ENCODE measurements at regions not wholly inside any gene's neighbourhood (a gene's known extent, or its start where the extent isn't known, plus 50 kb on each side); places are given as distances from the start of the nearest gene placed in this dataset.

DNA sequence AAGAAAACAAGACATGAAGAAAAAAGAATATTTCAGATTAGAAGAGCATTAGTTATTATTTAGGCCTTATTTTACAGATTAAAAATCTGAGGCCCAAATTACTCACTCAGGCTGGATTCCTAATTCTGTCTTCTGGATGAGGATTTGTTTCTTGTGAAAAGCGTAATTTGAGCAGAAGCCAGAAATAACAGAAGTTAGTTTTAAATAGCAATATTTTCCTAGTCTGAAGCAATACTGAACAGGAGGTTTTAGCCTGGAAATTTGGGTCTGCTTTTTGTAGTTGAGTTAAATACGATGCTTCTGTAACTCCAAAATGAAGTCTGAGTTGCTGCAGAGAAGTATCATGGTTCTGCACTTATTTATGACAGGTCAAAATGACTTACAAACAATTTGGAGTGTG lies 124.9 kb downstream of the RTL3 start:
- no peaks in the 10 kb centered on the region for H3K36me3 ChIP-seq (ENCODE audit: insufficient read depth, low read length, poor library complexity, severe bottlenecking)
- BruUV-seq (replicated peaks), result no TSS peak
- POLR2A ChIA-PET (ENCODE audit: low non-redundant PET), result no interaction called here
- no peaks in the 10 kb centered on the region for H3K9me3 ChIP-seq (ENCODE audit: low read depth, low read length, poor library complexity, severe bottlenecking)
- intact Hi-C loops (cut with micrococcal nuclease; ENCODE audit: unreplicated experiment), result no loop called here
- H3K27ac ChIP-seq (ENCODE audit: low read depth, low read length, poor library complexity, severe bottlenecking), result no peak overlapping the region
- H3K4me1 ChIP-seq (ENCODE audit: insufficient read depth, low read length, poor library complexity, severe bottlenecking), result no peaks in the 10 kb centered on the region
- H3K27me3 ChIP-seq (replicated peaks; ENCODE audit: insufficient read depth, low read depth, low read length, poor library complexity), result no peaks in the 10 kb centered on the region
- CTCF ChIA-PET, result no interaction called here
- DNase-seq (ENCODE audit: low spot score), result no peak
- TF ChIP-seq EZH2 (IDR thresholded peaks at IDR 0.05; ENCODE audit: borderline replicate concordance, low read depth, low read length, poor library complexity, severe bottlenecking), result no peak
- TF ChIP-seq, protein P1, sequence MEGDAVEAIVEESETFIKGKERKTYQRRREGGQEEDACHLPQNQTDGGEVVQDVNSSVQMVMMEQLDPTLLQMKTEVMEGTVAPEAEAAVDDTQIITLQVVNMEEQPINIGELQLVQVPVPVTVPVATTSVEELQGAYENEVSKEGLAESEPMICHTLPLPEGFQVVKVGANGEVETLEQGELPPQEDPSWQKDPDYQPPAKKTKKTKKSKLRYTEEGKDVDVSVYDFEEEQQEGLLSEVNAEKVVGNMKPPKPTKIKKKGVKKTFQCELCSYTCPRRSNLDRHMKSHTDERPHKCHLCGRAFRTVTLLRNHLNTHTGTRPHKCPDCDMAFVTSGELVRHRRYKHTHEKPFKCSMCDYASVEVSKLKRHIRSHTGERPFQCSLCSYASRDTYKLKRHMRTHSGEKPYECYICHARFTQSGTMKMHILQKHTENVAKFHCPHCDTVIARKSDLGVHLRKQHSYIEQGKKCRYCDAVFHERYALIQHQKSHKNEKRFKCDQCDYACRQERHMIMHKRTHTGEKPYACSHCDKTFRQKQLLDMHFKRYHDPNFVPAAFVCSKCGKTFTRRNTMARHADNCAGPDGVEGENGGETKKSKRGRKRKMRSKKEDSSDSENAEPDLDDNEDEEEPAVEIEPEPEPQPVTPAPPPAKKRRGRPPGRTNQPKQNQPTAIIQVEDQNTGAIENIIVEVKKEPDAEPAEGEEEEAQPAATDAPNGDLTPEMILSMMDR (conservative IDR thresholded peaks at IDR 0.05; ENCODE audit: low read depth, low read length), result no peak
- no peak overlapping the region for H3K4me3 ChIP-seq (ENCODE audit: low read depth, low read length, poor library complexity, severe bottlenecking)

GRCh38 chrX:78532363-78532762 lies 126.8 kb downstream of the RTL3 start:
- DNase-seq (ENCODE audit: low spot score), result no peak
- H3K9me3 ChIP-seq (ENCODE audit: low read depth, low read length, poor library complexity, severe bottlenecking), result no peaks in the 10 kb centered on the region
- CTCF ChIA-PET, result no interaction called here
- intact Hi-C loops (cut with micrococcal nuclease; ENCODE audit: unreplicated experiment), result no loop called here
- H3K4me1 ChIP-seq (ENCODE audit: insufficient read depth, low read length, poor library complexity, severe bottlenecking), result no peaks in the 10 kb centered on the region
- POLR2A ChIA-PET (ENCODE audit: low non-redundant PET), result no interaction called here
- no peaks in the 10 kb centered on the region for H3K36me3 ChIP-seq (ENCODE audit: insufficient read depth, low read length, poor library complexity, severe bottlenecking)
- TF ChIP-seq, protein P1 (conservative IDR thresholded peaks at IDR 0.05; ENCODE audit: low read depth, low read length), result no peak
- TF ChIP-seq EZH2 (IDR thresholded peaks at IDR 0.05; ENCODE audit: borderline replicate concordance, low read depth, low read length, poor library complexity, severe bottlenecking), result no peak
- H3K4me3 ChIP-seq (ENCODE audit: low read depth, low read length, poor library complexity, severe bottlenecking), result no peak overlapping the region
- H3K27ac ChIP-seq (ENCODE audit: low read depth, low read length, poor library complexity, severe bottlenecking), result no peak overlapping the region
- BruUV-seq (replicated peaks), result no TSS peak
- no peaks in the 10 kb centered on the region for H3K27me3 ChIP-seq (replicated peaks; ENCODE audit: insufficient read depth, low read depth, low read length, poor library complexity)

DNA sequence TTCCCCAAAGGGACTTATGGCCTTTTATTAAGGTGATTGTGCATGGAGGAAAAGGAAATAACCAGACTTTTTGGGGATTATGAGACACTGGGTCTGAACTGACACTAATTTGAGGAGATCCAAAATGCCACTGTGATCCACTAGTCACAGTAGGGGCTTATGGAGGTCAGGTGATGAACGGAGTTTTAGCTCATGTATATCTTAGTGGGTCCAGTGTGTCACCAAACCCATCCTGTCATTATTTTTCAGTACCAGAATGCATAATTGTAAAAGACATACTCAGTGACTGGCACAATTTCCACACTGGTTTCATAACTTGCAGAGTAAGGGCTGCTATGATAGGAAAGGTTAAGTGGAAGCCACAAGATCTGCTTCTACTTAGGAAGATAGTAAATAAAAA lies 131.3 kb downstream of the RTL3 start:
- ChIA-PET POLR2A (ENCODE audit: low non-redundant PET) (no interaction called here), CTCF (no interaction called here)
- H3K4me3 ChIP-seq (ENCODE audit: low read depth, low read length, poor library complexity, severe bottlenecking), result no peak overlapping the region
- no peaks in the 10 kb centered on the region for H3K4me1 ChIP-seq (ENCODE audit: insufficient read depth, low read length, poor library complexity, severe bottlenecking)
- intact Hi-C loops (cut with micrococcal nuclease; ENCODE audit: unreplicated experiment), result no loop called here
- H3K27ac ChIP-seq (ENCODE audit: low read depth, low read length, poor library complexity, severe bottlenecking), result no peak overlapping the region
- H3K9me3 ChIP-seq (ENCODE audit: low read depth, low read length, poor library complexity, severe bottlenecking), result no peaks in the 10 kb centered on the region
- no peaks in the 10 kb centered on the region for H3K27me3 ChIP-seq (replicated peaks; ENCODE audit: insufficient read depth, low read depth, low read length, poor library complexity)
- no peaks in the 10 kb centered on the region for H3K36me3 ChIP-seq (ENCODE audit: insufficient read depth, low read length, poor library complexity, severe bottlenecking)
- DNase-seq (ENCODE audit: low spot score), result no peak
- TF ChIP-seq EZH2 (IDR thresholded peaks at IDR 0.05; ENCODE audit: borderline replicate concordance, low read depth, low read length, poor library complexity, severe bottlenecking), result no peak
- TF ChIP-seq, protein P1 (conservative IDR thresholded peaks at IDR 0.05; ENCODE audit: low read depth, low read length), result no peak
- BruUV-seq (replicated peaks), result no TSS peak

All from A673 (cell line).